Trophoblast cell (in vitro differentiated cells and primary cell): ENCODE measurements at regions not wholly inside any gene's neighbourhood (a gene's known extent, or its start where the extent isn't known, plus 50 kb on each side); places are given as distances from the start of the nearest gene placed in this dataset.

Experiments
- DNase-seq, 2 donors: peaks; one replicate each; pipeline ENCODE4 v3.0.0-alpha.2; 2016
- H2AFZ ChIP-seq: 2 replicates; pipeline ENCODE4 v1.6.1; 2013; ENCODE audit warnings: low read length, moderate library complexity, mild to moderate bottlenecking; ENCODE audit not compliant: insufficient read depth, poor library complexity
- H2AK5ac ChIP-seq: 2 replicates; pipeline ENCODE4 v1.6.1; 2013; ENCODE audit warnings: mild to moderate bottlenecking, low read length
- H2BK120ac ChIP-seq: 2 replicates; pipeline ENCODE4 v1.6.1; 2013; ENCODE audit warnings: low read length, mild to moderate bottlenecking, moderate library complexity; ENCODE audit not compliant: insufficient read depth, poor library complexity
- H2BK12ac ChIP-seq: 2 replicates; pipeline ENCODE4 v1.6.1; 2013; ENCODE audit warnings: mild to moderate bottlenecking, low read length, moderate library complexity
- H2BK5ac ChIP-seq: 2 replicates; pipeline ENCODE4 v1.6.1; 2013; ENCODE audit warnings: low read length, low read depth, moderate library complexity, mild to moderate bottlenecking; ENCODE audit not compliant: poor library complexity
- H3K14ac ChIP-seq: 2 replicates; pipeline ENCODE4 v1.6.1; 2013; ENCODE audit warnings: mild to moderate bottlenecking, low read length
- H3K18ac ChIP-seq: 2 replicates; pipeline ENCODE4 v1.6.1; 2013; ENCODE audit warnings: mild to moderate bottlenecking, low read length
- H3K23ac ChIP-seq: 2 replicates; pipeline ENCODE4 v1.6.1; 2013; ENCODE audit warnings: low read length
- H3K27ac ChIP-seq: 2 replicates; pipeline ENCODE4 v1.5.1; 2013; ENCODE audit warnings: low read depth, mild to moderate bottlenecking, inconsistent platforms, low read length, moderate library complexity
- H3K27me3 ChIP-seq: 2 replicates; pipeline ENCODE4 v1.6.1; 2013; ENCODE audit warnings: inconsistent platforms, mild to moderate bottlenecking, low read length, moderate library complexity; ENCODE audit not compliant: insufficient read depth
- H3K36me3 ChIP-seq, 2 experiments: 1 replicate in 1 of 2; 2 replicates in 1 of 2; pipeline ENCODE4 v1.6.1; 2013; ENCODE audit warnings: low read length in 2 of 2, mild to moderate bottlenecking in 2 of 2, moderate library complexity in 1 of 2; ENCODE audit not compliant: insufficient read depth in 2 of 2, control insufficient read depth in 1 of 2
- H3K4ac ChIP-seq: 2 replicates; pipeline ENCODE4 v1.6.1; 2013; ENCODE audit warnings: low read depth, mild to moderate bottlenecking, low read length, moderate library complexity
- H3K4me1 ChIP-seq, 2 experiments: 1 replicate in 1 of 2; 2 replicates in 1 of 2; pipeline ENCODE4 v1.6.1; 2013; ENCODE audit warnings: low read length in 2 of 2, mild to moderate bottlenecking in 2 of 2, moderate library complexity in 1 of 2; ENCODE audit not compliant: insufficient read depth in 2 of 2, control insufficient read depth in 1 of 2
- H3K4me2 ChIP-seq: 2 replicates; pipeline ENCODE4 v1.6.1; 2013; ENCODE audit warnings: inconsistent platforms, mild to moderate bottlenecking, low read length, moderate library complexity
- H3K4me3 ChIP-seq: 2 replicates; pipeline ENCODE4 v1.5.1; 2013; ENCODE audit warnings: mild to moderate bottlenecking, low read depth, low read length, inconsistent platforms
- H3K79me1 ChIP-seq: one replicate; pipeline ENCODE4 v1.6.1; 2013; ENCODE audit warnings: low read length
- H3K79me2 ChIP-seq: 2 replicates; pipeline ENCODE4 v1.6.1; 2013; ENCODE audit warnings: low read length, mild to moderate bottlenecking; ENCODE audit not compliant: control insufficient read depth, insufficient read depth, poor library complexity
- H3K9ac ChIP-seq: 2 replicates; pipeline ENCODE4 v1.6.1; 2013; ENCODE audit warnings: mild to moderate bottlenecking, low read length
- H3K9me3 ChIP-seq: 2 replicates; pipeline ENCODE4 v1.6.1; 2013; ENCODE audit warnings: low read depth, mild to moderate bottlenecking, control low read depth, inconsistent platforms, low read length; ENCODE audit not compliant: insufficient read depth
- H4K12ac ChIP-seq: 2 replicates; pipeline ENCODE4 v1.6.1; 2013; ENCODE audit warnings: low read depth, mild to moderate bottlenecking, low read length, moderate library complexity
- H4K8ac ChIP-seq: 2 replicates; pipeline ENCODE4 v1.6.1; 2013; ENCODE audit warnings: low read depth, mild to moderate bottlenecking, low read length, moderate library complexity
- H4K91ac ChIP-seq: one replicate; pipeline ENCODE4 v1.6.1; 2013; ENCODE audit warnings: low read depth, mild to moderate bottlenecking, low read length, moderate library complexity
- WGBS: extraction: QIAGEN DNeasy Blood & Tissue Kit; methylation state at CpG from one replicate; pipeline ENCODE4 v1.1.7; 2013; ENCODE audit warnings: missing lambda C conversion rate; ENCODE audit not compliant: insufficient read length, insufficient coverage; ENCODE audit errors: extremely low coverage; 5-methylcytosine and 5-hydroxymethylcytosine counted together

DNA sequence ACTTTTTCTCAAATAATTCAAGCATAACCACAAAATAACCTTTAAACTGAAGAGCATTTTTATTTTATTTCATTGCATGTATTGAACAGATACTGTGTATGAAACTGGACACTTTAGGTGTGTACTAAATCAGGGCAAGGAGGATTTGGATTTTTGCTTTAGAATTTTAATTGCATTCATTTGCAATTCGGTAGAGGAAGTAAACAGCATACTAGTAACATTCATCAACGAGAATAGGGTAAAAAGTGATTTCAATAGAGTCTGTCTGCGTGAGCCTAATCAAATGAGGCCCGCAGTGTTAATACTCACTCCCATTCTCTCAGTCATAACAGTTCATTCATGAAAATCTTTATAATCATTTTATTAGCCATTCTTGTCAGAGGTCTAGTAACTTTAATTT, 200.2 kb downstream of the SPRY2 start:
- no peak overlapping the region for H2BK12ac ChIP-seq
- H4K91ac ChIP-seq = no peak overlapping the region
- H4K12ac ChIP-seq = no peak overlapping the region
- no peak overlapping the region for H3K4me2 ChIP-seq
- no peak overlapping the region for H3K27ac ChIP-seq
- H3K14ac ChIP-seq = no peak overlapping the region
- H3K18ac ChIP-seq = no peak overlapping the region
- no peaks in the 10 kb centered on the region for H3K4me1 ChIP-seq
- no peak overlapping the region for H3K9ac ChIP-seq
- no peak overlapping the region for H4K8ac ChIP-seq
- no peaks in the 10 kb centered on the region for H3K9me3 ChIP-seq
- WGBS = no CpG with 5 or more reads among the region's 4 CpGs
- no peak overlapping the region for H2AFZ ChIP-seq
- no peaks in the 10 kb centered on the region for H3K36me3 ChIP-seq
- no peak overlapping the region for H3K4ac ChIP-seq
- no peaks in the 10 kb centered on the region for H3K27me3 ChIP-seq
- no peak overlapping the region for H2BK5ac ChIP-seq
- H3K79me2 ChIP-seq = no peaks in the 10 kb centered on the region
- no peak overlapping the region for H2AK5ac ChIP-seq
- no peak for DNase-seq
- no peaks in the 10 kb centered on the region for H3K79me1 ChIP-seq
- no peak overlapping the region for H3K4me3 ChIP-seq
- no peak overlapping the region for H2BK120ac ChIP-seq
- H3K23ac ChIP-seq = no peak overlapping the region

- no peaks in the 10 kb centered on the region for H3K79me2 ChIP-seq
- no peak overlapping the region for H4K12ac ChIP-seq
- H3K27me3 ChIP-seq = no peaks in the 10 kb centered on the region
- H3K18ac ChIP-seq = no peak overlapping the region
- DNase-seq = no peak
- H3K9ac ChIP-seq = no peak overlapping the region
- no peak overlapping the region for H4K8ac ChIP-seq
- no peak overlapping the region for H2BK5ac ChIP-seq
- H3K4me2 ChIP-seq = no peak overlapping the region
- no peaks in the 10 kb centered on the region for H3K9me3 ChIP-seq
- H3K4me3 ChIP-seq = no peak overlapping the region
- H2AK5ac ChIP-seq = no peak overlapping the region
- H3K36me3 ChIP-seq = no peaks in the 10 kb centered on the region
- no CpG with 5 or more reads among the region's 2 CpGs for WGBS
- H3K23ac ChIP-seq = no peak overlapping the region
- H3K27ac ChIP-seq = no peak overlapping the region
- no peak overlapping the region for H2BK120ac ChIP-seq
- H4K91ac ChIP-seq = no peak overlapping the region
- H2AFZ ChIP-seq = no peak overlapping the region
- H2BK12ac ChIP-seq = no peak overlapping the region
- H3K4me1 ChIP-seq = no peaks in the 10 kb centered on the region
- no peak overlapping the region for H3K14ac ChIP-seq
- no peaks in the 10 kb centered on the region for H3K79me1 ChIP-seq
- no peak overlapping the region for H3K4ac ChIP-seq
Observed at GRCh38 chr13:80139196-80139595, 201.7 kb downstream of the SPRY2 start.

DNA sequence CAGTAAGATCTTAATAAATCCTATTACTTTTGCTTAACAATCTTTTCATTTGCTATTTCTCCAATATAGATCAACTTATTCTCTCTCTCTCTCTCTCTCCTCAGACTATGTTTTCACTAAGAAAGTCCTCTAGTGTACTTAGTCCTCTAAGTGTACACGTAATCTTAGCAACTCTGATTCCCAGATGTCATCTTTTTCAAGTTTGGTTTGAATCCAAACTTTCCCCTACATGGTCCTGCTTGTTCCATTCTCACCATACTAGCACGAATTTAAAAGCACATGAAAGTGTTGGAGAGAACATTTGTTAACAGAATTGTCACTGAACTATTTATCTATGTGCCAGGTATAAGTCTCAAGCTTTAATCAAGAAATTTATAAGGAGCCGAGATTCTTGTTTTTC, 202.9 kb downstream of the SPRY2 start:
- no peak overlapping the region for H2BK12ac ChIP-seq
- H3K9ac ChIP-seq = no peak overlapping the region
- no peak overlapping the region for H3K4me2 ChIP-seq
- no peak overlapping the region for H2AFZ ChIP-seq
- H3K14ac ChIP-seq = no peak overlapping the region
- DNase-seq = no peak
- H3K4ac ChIP-seq = no peak overlapping the region
- no peak overlapping the region for H3K18ac ChIP-seq
- H3K4me1 ChIP-seq = peaks cover 0 to 2% of the 10 kb centered on the region in 2 experiments
- H4K12ac ChIP-seq = no peak overlapping the region
- H2BK5ac ChIP-seq = no peak overlapping the region
- no peaks in the 10 kb centered on the region for H3K36me3 ChIP-seq
- no peak overlapping the region for H3K23ac ChIP-seq
- H3K79me1 ChIP-seq = no peaks in the 10 kb centered on the region
- no peaks in the 10 kb centered on the region for H3K79me2 ChIP-seq
- no peak overlapping the region for H4K8ac ChIP-seq
- no peaks in the 10 kb centered on the region for H3K27me3 ChIP-seq
- H2BK120ac ChIP-seq = no peak overlapping the region
- no CpG with 5 or more reads among the region's 3 CpGs for WGBS
- H2AK5ac ChIP-seq = no peak overlapping the region
- no peaks in the 10 kb centered on the region for H3K9me3 ChIP-seq
- H4K91ac ChIP-seq = no peak overlapping the region
- no peak overlapping the region for H3K4me3 ChIP-seq
- H3K27ac ChIP-seq = no peak overlapping the region

GRCh38 chr13:80134346-80134745, 206.6 kb downstream of the SPRY2 start:
- H3K9ac ChIP-seq = no peak overlapping the region
- no peak overlapping the region for H3K4me2 ChIP-seq
- H3K79me1 ChIP-seq = peaks cover 3% of the 10 kb centered on the region
- DNase-seq = no peak
- WGBS = no CpG with 5 or more reads among the region's 2 CpGs
- H3K27me3 ChIP-seq = no peaks in the 10 kb centered on the region
- no peak overlapping the region for H3K27ac ChIP-seq
- H3K18ac ChIP-seq = no peak overlapping the region
- no peak overlapping the region for H3K4ac ChIP-seq
- H2BK120ac ChIP-seq = no peak overlapping the region
- H3K23ac ChIP-seq = no peak overlapping the region
- no peak overlapping the region for H4K8ac ChIP-seq
- H4K12ac ChIP-seq = no peak overlapping the region
- H3K36me3 ChIP-seq = no peaks in the 10 kb centered on the region
- H3K14ac ChIP-seq = no peak overlapping the region
- H3K4me3 ChIP-seq = no peak overlapping the region
- H2BK5ac ChIP-seq = no peak overlapping the region
- H3K79me2 ChIP-seq = no peaks in the 10 kb centered on the region
- H3K9me3 ChIP-seq = no peaks in the 10 kb centered on the region
- H2AFZ ChIP-seq = no peak overlapping the region
- H3K4me1 ChIP-seq = peaks cover 2 to 6% of the 10 kb centered on the region in 2 experiments
- no peak overlapping the region for H2BK12ac ChIP-seq
- no peak overlapping the region for H4K91ac ChIP-seq
- no peak overlapping the region for H2AK5ac ChIP-seq
